ENCODE measurements at regions not wholly inside any gene's neighbourhood (a gene's known extent, or its start where the extent isn't known, plus 50 kb on each side); places are given as distances from the start of the nearest gene placed in this dataset.
A peak's percentile ranks its signal among the peaks of the same experiment; 100 is the strongest.

GRCh38 chr6:61200444-61200843 is 1085.6 kb downstream of the KHDRBS2 start:
- no peak overlapping the region for H3K4me3 ChIP-seq (ENCODE audit: low read length)
- no peaks in the 10 kb centered on the region for H3K36me3 ChIP-seq (ENCODE audit: control insufficient read depth, insufficient read depth, low read length)
- no peaks in the 10 kb centered on the region for H3K9me3 ChIP-seq (ENCODE audit: control insufficient read depth, low read length)
- Mint-ChIP-seq H3K27me3 (ENCODE audit: insufficient read depth) (no peaks in the 10 kb centered on the region), H3K4me1 (no peaks in the 10 kb centered on the region), H3K36me3 (ENCODE audit: low read depth) (no peaks in the 10 kb centered on the region), H3K9me3 (peaks cover 34% of the 10 kb centered on the region), H3K27ac (no peak overlapping the region), H3K4me3 (no peak overlapping the region)
- H3K4me1 ChIP-seq (ENCODE audit: control insufficient read depth, insufficient read depth, low read length) = no peaks in the 10 kb centered on the region
- 85 to 86% methylated on average over 1 to 4 of the region's 4 CpGs for WGBS, 2 experiments (ENCODE audit: insufficient coverage in 1 of 2, insufficient read length in 1 of 2)
- H3K27ac ChIP-seq (ENCODE audit: low read depth, low read length) = no peak overlapping the region
- H3K9ac ChIP-seq (ENCODE audit: extremely low read depth, low read length, poor library complexity, severe bottlenecking) = no peak overlapping the region
- H3K27me3 ChIP-seq (ENCODE audit: control insufficient read depth, insufficient read depth, low read length, poor library complexity, severe bottlenecking) = no peaks in the 10 kb centered on the region
- peak; percentile 46 for DNase-seq
- peak; percentile 43 for TF ChIP-seq CTCF (conservative IDR thresholded peaks at IDR 0.05)

- no peak for TF ChIP-seq CTCF (conservative IDR thresholded peaks at IDR 0.05)
- Histone ChIP-seq H3K9ac (ENCODE audit: extremely low read depth, low read length, poor library complexity, severe bottlenecking) (no peak overlapping the region), H3K36me3 (ENCODE audit: control insufficient read depth, insufficient read depth, low read length) (no peaks in the 10 kb centered on the region), H3K4me3 (ENCODE audit: low read length) (no peak overlapping the region), H3K27me3 (ENCODE audit: control insufficient read depth, insufficient read depth, low read length, poor library complexity, severe bottlenecking) (no peaks in the 10 kb centered on the region), H3K9me3 (ENCODE audit: control insufficient read depth, low read length) (peaks cover 9% of the 10 kb centered on the region), H3K27ac (ENCODE audit: low read depth, low read length) (no peak overlapping the region), H3K4me1 (ENCODE audit: control insufficient read depth, insufficient read depth, low read length) (no peaks in the 10 kb centered on the region)
- Mint-ChIP-seq H3K9me3 (peaks cover 8% of the 10 kb centered on the region), H3K27me3 (ENCODE audit: insufficient read depth) (no peaks in the 10 kb centered on the region), H3K4me3 (no peak overlapping the region), H3K36me3 (ENCODE audit: low read depth) (no peaks in the 10 kb centered on the region), H3K4me1 (no peaks in the 10 kb centered on the region), H3K27ac (no peak overlapping the region)
- no peak for DNase-seq
- WGBS, 2 experiments (ENCODE audit: insufficient coverage in 1 of 2, insufficient read length in 1 of 2) = 83 to 88% methylated on average over 2 to 3 of the region's 3 CpGs
Observed at GRCh38 chr6:61193771-61194170, 1092.3 kb downstream of the KHDRBS2 start.

- TF ChIP-seq CTCF (conservative IDR thresholded peaks at IDR 0.05) = no peak
- Histone ChIP-seq H3K9ac (ENCODE audit: extremely low read depth, low read length, poor library complexity, severe bottlenecking) (no peak overlapping the region), H3K4me3 (ENCODE audit: low read length) (no peak overlapping the region), H3K36me3 (ENCODE audit: control insufficient read depth, insufficient read depth, low read length) (no peaks in the 10 kb centered on the region), H3K27me3 (ENCODE audit: control insufficient read depth, insufficient read depth, low read length, poor library complexity, severe bottlenecking) (no peaks in the 10 kb centered on the region), H3K27ac (ENCODE audit: low read depth, low read length) (no peak overlapping the region), H3K4me1 (ENCODE audit: control insufficient read depth, insufficient read depth, low read length) (no peaks in the 10 kb centered on the region), H3K9me3 (ENCODE audit: control insufficient read depth, low read length) (peaks cover 9% of the 10 kb centered on the region)
- Mint-ChIP-seq H3K4me3 (no peak overlapping the region), H3K4me1 (no peaks in the 10 kb centered on the region), H3K27ac (no peak overlapping the region), H3K27me3 (ENCODE audit: insufficient read depth) (no peaks in the 10 kb centered on the region), H3K9me3 (peaks cover 17% of the 10 kb centered on the region), H3K36me3 (ENCODE audit: low read depth) (no peaks in the 10 kb centered on the region)
- WGBS, 2 experiments (ENCODE audit: insufficient coverage in 1 of 2, insufficient read length in 1 of 2) = 76 to 100% methylated on average over 1 to 2 of the region's 2 CpGs
- no peak for DNase-seq
Observed at GRCh38 chr6:61192610-61193009, 1093.4 kb downstream of the KHDRBS2 start.

Measured in endodermal cell (in vitro differentiated cells).